Muscle layer of colon (tissue), 2 donors: ENCODE measurements at regions not wholly inside any gene's neighbourhood (a gene's known extent, or its start where the extent isn't known, plus 50 kb on each side); places are given as distances from the start of the nearest gene placed in this dataset.

Source experiments
- H3K27ac ChIP-seq: one replicate; pipeline ENCODE4 v1.7.0; 2013; ENCODE audit warnings: low read depth, mild to moderate bottlenecking, low read length, moderate library complexity
- H3K27me3 ChIP-seq, 2 donors: one replicate each; pipeline ENCODE4 v1.7.0; 2013; ENCODE audit warnings: low read length in 2 of 2, mild to moderate bottlenecking in 2 of 2; ENCODE audit not compliant: insufficient read depth in 2 of 2, control insufficient read depth in 1 of 2
- H3K36me3 ChIP-seq: one replicate; pipeline ENCODE4 v1.7.0; 2013; ENCODE audit warnings: mild to moderate bottlenecking, low read length; ENCODE audit not compliant: insufficient read depth
- H3K4me1 ChIP-seq: one replicate; pipeline ENCODE4 v1.7.0; 2013; ENCODE audit warnings: mild to moderate bottlenecking, low read length; ENCODE audit not compliant: insufficient read depth
- H3K4me3 ChIP-seq, 2 donors: one replicate each; pipeline ENCODE4 v1.7.0; 2013; ENCODE audit warnings: low read length in 2 of 2, low read depth in 1 of 2, mild to moderate bottlenecking in 1 of 2, moderate library complexity in 1 of 2
- H3K9ac ChIP-seq: one replicate; pipeline ENCODE4 v1.7.0; 2013; ENCODE audit warnings: low read length
- H3K9me3 ChIP-seq: one replicate; pipeline ENCODE4 v1.7.0; 2013; ENCODE audit warnings: mild to moderate bottlenecking, low read length
- donor health status: abdominal sarcoma.
- donor health status: Adenocarcinoma of cecum.

DNA sequence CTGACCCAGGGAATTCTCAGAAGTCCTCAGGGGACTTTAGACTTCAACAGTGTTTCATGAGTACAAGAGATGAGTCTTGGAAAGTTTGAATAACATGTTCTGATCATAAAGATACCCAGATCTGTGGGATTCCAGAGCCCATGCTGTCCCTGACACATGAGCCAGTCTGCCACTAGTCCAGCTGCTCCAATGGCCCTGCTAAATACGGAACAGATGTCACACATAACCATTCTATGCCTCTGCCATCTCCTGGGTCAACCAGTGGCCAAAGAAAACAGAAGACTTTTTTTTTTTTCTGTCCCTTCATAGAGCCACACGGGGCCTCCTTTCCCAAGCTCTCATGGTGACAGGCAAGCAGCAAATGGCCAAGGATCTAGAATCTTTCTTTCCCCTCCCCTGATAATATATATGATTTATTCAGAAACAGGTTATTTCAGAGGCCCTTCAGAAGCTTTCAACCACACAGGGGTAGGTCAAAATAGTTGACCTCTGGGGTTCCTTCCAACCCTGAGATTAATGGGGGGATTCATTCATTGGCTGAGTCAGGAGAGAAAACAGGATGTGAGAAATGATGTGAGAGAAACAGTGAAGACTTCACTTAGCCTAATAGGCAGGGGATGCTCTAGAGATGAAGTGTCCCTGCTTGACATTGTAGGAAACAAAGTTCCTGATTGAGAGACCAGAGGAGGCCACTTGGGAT is 367.7 kb downstream of the CDK5RAP2 start:
- H3K36me3 ChIP-seq, result no peaks in the 10 kb centered on the region

DNA sequence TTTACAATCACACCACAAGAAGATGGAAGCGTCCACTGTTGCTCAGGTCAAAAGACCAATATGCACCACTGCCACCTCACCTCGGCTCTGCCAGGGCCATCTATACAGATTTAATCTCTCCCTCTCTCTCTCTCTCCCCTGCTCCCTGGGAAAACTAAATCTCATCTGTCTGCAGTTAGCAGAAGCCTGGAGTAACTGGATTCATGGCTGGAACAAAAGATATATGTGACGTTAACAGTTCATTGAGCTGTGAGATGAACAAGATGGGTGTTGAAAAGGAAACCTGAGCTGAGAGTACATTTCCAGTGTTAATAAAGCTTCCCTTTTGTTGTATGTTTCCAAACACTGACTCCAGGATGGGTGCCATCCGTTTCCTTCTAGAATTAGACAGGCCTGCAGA is 369.7 kb downstream of the CDK5RAP2 start:
- H3K9me3 ChIP-seq, result no peaks in the 10 kb centered on the region
- H3K9ac ChIP-seq, result no peak overlapping the region
- H3K36me3 ChIP-seq, result no peaks in the 10 kb centered on the region
- no peaks in the 10 kb centered on the region for H3K27me3 ChIP-seq
- H3K4me3 ChIP-seq, result no peak overlapping the region
- no peak overlapping the region for H3K27ac ChIP-seq
- H3K4me1 ChIP-seq, result no peaks in the 10 kb centered on the region

More for the DNA sequence above, 367.7 kb downstream of the CDK5RAP2 start:
- H3K27me3 ChIP-seq, result no peaks in the 10 kb centered on the region
- no peak overlapping the region for H3K4me3 ChIP-seq
- H3K4me1 ChIP-seq, result no peaks in the 10 kb centered on the region
- no peak overlapping the region for H3K27ac ChIP-seq
- no peaks in the 10 kb centered on the region for H3K9me3 ChIP-seq
- no peak overlapping the region for H3K9ac ChIP-seq

DNA sequence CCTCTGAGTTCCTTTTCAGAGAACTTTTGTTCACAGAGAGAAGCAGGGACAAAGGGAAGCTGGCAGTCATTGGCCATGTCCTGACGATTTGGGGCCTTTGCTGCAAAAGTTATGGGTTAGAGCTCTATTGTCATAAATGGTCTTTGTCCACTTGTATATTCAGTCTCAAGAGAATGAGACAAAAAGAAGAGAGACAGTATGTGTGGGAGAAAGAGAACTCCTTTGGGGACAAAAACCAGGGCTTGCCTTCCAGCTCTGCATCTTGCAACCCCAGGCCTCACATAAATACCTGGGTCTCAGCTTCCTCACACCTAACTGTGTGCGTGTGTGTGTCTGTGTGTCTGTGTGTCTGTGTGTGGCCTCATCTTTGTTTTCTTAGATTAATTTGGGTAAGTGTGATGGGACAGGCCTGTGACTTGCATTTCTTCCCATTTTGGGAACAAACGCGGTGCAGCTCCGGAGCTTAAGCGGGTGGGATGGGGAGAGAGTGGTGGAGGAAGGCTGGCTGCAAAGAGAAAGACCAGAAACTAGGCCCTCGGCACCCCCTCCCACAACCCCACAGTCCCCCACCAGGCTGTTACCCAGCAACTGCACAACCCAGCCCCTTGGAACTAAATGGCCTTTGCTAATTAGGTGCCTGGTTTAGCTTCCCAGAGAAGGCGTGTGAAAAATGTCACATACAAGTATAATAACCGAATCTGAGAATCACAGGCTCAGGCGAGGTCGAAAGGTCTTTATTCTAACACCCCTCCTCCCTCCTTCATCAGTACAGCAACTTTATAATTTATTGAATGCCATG is 376.9 kb downstream of the CDK5RAP2 start:
- Histone ChIP-seq H3K27ac (no peak overlapping the region), H3K27me3 (no peaks in the 10 kb centered on the region), H3K36me3 (no peaks in the 10 kb centered on the region), H3K9me3 (no peaks in the 10 kb centered on the region), H3K4me3 (no peak overlapping the region), H3K9ac (no peak overlapping the region), H3K4me1 (no peaks in the 10 kb centered on the region)

GRCh38 chr9:120198027-120198426 is 381.9 kb downstream of the CDK5RAP2 start:
- no peak overlapping the region for H3K9ac ChIP-seq
- no peaks in the 10 kb centered on the region for H3K9me3 ChIP-seq

DNA sequence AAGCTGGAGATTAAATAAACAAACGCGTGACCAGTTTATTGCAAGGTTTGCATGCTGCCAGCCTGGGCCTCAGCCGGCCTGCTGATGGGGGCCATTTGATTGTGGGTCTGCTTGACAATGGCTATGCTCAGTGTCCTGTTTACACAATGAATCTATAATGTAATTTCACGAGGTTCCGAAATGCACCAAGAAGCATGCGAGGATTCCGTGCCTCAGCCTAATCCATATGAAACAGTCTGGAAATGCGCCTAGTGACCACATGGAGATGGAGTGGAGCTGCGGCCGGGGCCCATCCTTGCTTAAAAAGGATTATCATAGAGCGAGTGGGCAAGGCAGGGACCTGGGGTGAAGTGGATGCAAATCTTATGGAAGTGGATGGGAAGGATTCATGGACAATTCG is 382.4 kb downstream of the CDK5RAP2 start:
- Histone ChIP-seq H3K4me3 (no peak overlapping the region), H3K9ac (no peak overlapping the region), H3K4me1 (no peaks in the 10 kb centered on the region), H3K27ac (no peak overlapping the region), H3K36me3 (no peaks in the 10 kb centered on the region), H3K9me3 (no peaks in the 10 kb centered on the region), H3K27me3 (no peaks in the 10 kb centered on the region)

More at GRCh38 chr9:120198027-120198426, 381.9 kb downstream of the CDK5RAP2 start:
- Histone ChIP-seq H3K4me1 (no peaks in the 10 kb centered on the region), H3K27ac (no peak overlapping the region), H3K27me3 (no peaks in the 10 kb centered on the region), H3K36me3 (no peaks in the 10 kb centered on the region), H3K4me3 (no peak overlapping the region)

DNA sequence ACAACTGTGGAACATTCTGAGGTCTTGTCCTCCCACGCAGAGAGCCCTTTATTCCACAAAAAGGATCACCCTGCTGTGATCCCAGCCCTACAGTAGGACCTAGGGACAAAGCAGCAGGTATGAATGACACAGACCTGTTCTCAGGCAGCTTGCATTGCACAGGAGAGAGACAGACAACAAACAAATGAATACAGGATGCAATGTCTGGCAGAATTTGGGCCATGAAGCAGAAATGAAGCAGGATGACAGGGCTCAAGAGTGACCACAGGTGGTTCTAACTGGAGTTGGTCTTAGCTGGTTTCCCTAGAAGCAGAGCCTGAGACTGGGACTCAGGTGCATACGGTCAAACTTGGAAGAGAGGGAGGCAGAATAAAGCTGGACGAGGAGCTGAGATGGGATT is 388.8 kb downstream of the CDK5RAP2 start:
- H3K4me3 ChIP-seq, result no peak overlapping the region
- H3K27ac ChIP-seq, result no peak overlapping the region
- H3K9me3 ChIP-seq, result no peaks in the 10 kb centered on the region
- H3K36me3 ChIP-seq, result no peaks in the 10 kb centered on the region
- H3K27me3 ChIP-seq, result no peaks in the 10 kb centered on the region
- no peak overlapping the region for H3K9ac ChIP-seq
- no peaks in the 10 kb centered on the region for H3K4me1 ChIP-seq

- Histone ChIP-seq H3K9me3 (no peaks in the 10 kb centered on the region), H3K4me3 (no peak overlapping the region), H3K4me1 (no peaks in the 10 kb centered on the region), H3K36me3 (no peaks in the 10 kb centered on the region), H3K27me3 (no peaks in the 10 kb centered on the region), H3K9ac (no peak overlapping the region), H3K27ac (no peak overlapping the region)
Measured at GRCh38 chr9:120187758-120188157, 392.2 kb downstream of the CDK5RAP2 start.

- H3K9me3 ChIP-seq, result no peaks in the 10 kb centered on the region
- H3K4me3 ChIP-seq, result no peak overlapping the region
- H3K36me3 ChIP-seq, result no peaks in the 10 kb centered on the region
- H3K4me1 ChIP-seq, result no peaks in the 10 kb centered on the region
- H3K27ac ChIP-seq, result no peak overlapping the region
- no peaks in the 10 kb centered on the region for H3K27me3 ChIP-seq
- no peak overlapping the region for H3K9ac ChIP-seq
Measured at GRCh38 chr9:120186276-120186675, 393.7 kb downstream of the CDK5RAP2 start.

DNA sequence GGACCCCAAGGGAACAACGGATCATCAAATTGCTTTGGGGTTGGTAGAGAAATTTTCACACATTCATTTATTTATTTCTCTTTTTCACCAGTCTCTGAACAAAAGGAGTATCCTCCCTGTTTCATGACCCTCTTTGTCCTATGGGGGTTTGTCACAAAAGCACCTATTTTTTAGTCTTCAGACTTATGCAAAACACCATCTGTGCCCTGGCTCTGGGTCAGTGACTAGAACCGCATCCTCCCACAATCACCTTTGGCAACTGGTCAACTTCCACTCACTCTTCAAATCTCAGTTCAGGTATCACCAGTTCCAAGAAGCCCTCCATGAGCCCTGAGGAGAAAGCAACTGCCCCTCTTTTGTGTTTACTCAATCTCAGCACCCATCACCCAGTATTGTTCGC is 395.7 kb downstream of the CDK5RAP2 start:
- H3K27ac ChIP-seq, result no peak overlapping the region
- no peaks in the 10 kb centered on the region for H3K36me3 ChIP-seq

DNA sequence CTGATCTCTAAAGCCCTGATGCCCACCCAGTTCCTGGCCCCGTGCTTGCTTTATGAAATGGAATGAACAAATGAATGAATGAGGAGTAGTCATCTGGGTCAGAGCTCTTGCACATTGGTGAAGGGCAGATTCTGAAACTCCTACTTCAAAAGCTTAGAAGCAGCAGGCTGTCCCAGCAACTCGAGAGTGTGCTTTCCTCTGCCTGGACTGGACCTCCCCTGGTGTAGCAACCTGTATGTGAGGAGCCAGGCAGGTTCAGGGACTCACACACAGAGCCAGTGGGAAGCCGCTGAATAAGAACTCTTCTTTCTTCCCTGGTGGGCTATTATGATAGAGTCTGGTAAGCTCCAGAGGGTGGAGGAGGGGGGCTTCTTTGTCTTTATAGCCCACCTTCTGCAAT is 396.4 kb downstream of the CDK5RAP2 start:
- Histone ChIP-seq H3K9ac (no peak overlapping the region), H3K4me1 (no peaks in the 10 kb centered on the region), H3K36me3 (no peaks in the 10 kb centered on the region), H3K4me3 (no peak overlapping the region), H3K27me3 (no peaks in the 10 kb centered on the region), H3K27ac (no peak overlapping the region), H3K9me3 (no peaks in the 10 kb centered on the region)

More for the DNA sequence above, 395.7 kb downstream of the CDK5RAP2 start:
- Histone ChIP-seq H3K4me1 (no peaks in the 10 kb centered on the region), H3K9me3 (no peaks in the 10 kb centered on the region), H3K27me3 (no peaks in the 10 kb centered on the region), H3K9ac (no peak overlapping the region), H3K4me3 (no peak overlapping the region)

DNA sequence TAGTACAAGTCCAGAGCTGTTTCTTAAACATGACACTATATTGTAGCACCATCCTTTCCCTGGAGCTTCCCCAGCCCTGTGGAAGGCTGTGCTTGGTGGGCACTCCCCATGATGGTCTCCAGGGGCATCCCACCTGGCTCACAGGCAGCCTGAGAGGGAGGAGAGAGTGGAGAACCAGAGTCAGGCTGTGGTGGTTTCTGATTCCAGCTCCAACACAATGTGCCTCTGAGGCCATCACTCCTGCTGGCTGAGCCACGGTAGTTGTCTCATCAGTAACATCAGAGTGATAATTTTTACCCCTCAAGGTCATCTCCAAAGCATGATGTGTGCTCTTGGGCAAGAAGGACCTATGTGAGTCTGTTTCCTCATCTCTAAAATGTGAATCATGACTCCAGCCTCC is 398.0 kb downstream of the CDK5RAP2 start:
- Histone ChIP-seq H3K27ac (no peak overlapping the region), H3K4me3 (no peak overlapping the region), H3K9ac (no peak overlapping the region), H3K36me3 (no peaks in the 10 kb centered on the region), H3K9me3 (no peaks in the 10 kb centered on the region), H3K27me3 (no peaks in the 10 kb centered on the region), H3K4me1 (no peaks in the 10 kb centered on the region)

GRCh38 chr9:120177121-120177520 is 402.8 kb downstream of the CDK5RAP2 start:
- Histone ChIP-seq H3K9ac (no peak overlapping the region), H3K9me3 (no peaks in the 10 kb centered on the region), H3K4me3 (no peak overlapping the region), H3K36me3 (no peaks in the 10 kb centered on the region), H3K27me3 (no peaks in the 10 kb centered on the region), H3K27ac (no peak overlapping the region), H3K4me1 (no peaks in the 10 kb centered on the region)
